ENCODE measurements at regions not wholly inside any gene's neighbourhood (a gene's known extent, or its start where the extent isn't known, plus 50 kb on each side); places are given as distances from the start of the nearest gene placed in this dataset.
A peak's percentile ranks its signal among the peaks of the same experiment; 100 is the strongest.

DNA sequence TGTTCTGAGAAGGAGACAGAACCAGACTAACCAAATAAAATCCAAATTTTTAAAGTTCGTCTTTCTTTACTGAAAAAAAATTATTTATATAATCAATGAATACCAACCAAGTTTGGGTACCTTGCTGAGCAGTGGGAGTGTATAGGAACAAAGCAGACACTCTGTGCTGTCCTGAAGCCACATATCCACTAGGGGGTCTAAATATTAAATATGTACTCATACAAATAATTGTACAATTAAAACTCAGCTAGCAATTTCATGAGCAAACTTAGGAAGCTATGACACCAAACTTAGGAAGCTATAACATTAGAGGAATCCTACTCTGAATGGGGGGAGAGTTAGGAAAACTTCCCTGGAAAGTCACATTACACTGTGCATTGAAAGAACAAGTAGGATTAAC is 582.0 kb upstream of the EPHA5 start:
- Histone ChIP-seq H3K4me1 (ENCODE audit: insufficient read depth, low read length, poor library complexity, severe bottlenecking) (no peaks in the 10 kb centered on the region), H3K4me2 (ENCODE audit: low read length) (no peak overlapping the region), H2AFZ (ENCODE audit: low read length) (no peak overlapping the region), H3K9me2 (ENCODE audit: insufficient read depth, low read length) (no peaks in the 10 kb centered on the region), H3K4me3 (ENCODE audit: low read depth, low read length, poor library complexity, severe bottlenecking) (no peak overlapping the region), H3K36me3 (ENCODE audit: insufficient read depth, low read length) (no peaks in the 10 kb centered on the region), H4K20me1 (ENCODE audit: insufficient read depth, low read length) (no peaks in the 10 kb centered on the region), H3K79me2 (ENCODE audit: insufficient read depth, low read depth, low read length) (no peaks in the 10 kb centered on the region), H3K9me3 (ENCODE audit: low read length) (no peaks in the 10 kb centered on the region), H3K27ac (ENCODE audit: low read depth, low read length, poor library complexity, severe bottlenecking) (no peak overlapping the region)
- ChIA-PET POLR2A (no interaction called here), CTCF (ENCODE audit: unreplicated experiment) (no interaction called here)
- BruUV-seq (replicated peaks), result no TSS peak
- no peak for TF ChIP-seq EZH2phosphoT487 (IDR thresholded peaks at IDR 0.05; ENCODE audit: borderline replicate concordance, low read depth, low read length)
- TF ChIP-seq, protein P1, sequence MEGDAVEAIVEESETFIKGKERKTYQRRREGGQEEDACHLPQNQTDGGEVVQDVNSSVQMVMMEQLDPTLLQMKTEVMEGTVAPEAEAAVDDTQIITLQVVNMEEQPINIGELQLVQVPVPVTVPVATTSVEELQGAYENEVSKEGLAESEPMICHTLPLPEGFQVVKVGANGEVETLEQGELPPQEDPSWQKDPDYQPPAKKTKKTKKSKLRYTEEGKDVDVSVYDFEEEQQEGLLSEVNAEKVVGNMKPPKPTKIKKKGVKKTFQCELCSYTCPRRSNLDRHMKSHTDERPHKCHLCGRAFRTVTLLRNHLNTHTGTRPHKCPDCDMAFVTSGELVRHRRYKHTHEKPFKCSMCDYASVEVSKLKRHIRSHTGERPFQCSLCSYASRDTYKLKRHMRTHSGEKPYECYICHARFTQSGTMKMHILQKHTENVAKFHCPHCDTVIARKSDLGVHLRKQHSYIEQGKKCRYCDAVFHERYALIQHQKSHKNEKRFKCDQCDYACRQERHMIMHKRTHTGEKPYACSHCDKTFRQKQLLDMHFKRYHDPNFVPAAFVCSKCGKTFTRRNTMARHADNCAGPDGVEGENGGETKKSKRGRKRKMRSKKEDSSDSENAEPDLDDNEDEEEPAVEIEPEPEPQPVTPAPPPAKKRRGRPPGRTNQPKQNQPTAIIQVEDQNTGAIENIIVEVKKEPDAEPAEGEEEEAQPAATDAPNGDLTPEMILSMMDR (conservative IDR thresholded peaks at IDR 0.05; ENCODE audit: low read length), result peak; percentile 38; the same call in 1 of the 2 replicates
- DNase-seq (ENCODE audit: low spot score), result no peak
- intact Hi-C loops (cut with micrococcal nuclease; ENCODE audit: unreplicated experiment), result no loop called here

DNA sequence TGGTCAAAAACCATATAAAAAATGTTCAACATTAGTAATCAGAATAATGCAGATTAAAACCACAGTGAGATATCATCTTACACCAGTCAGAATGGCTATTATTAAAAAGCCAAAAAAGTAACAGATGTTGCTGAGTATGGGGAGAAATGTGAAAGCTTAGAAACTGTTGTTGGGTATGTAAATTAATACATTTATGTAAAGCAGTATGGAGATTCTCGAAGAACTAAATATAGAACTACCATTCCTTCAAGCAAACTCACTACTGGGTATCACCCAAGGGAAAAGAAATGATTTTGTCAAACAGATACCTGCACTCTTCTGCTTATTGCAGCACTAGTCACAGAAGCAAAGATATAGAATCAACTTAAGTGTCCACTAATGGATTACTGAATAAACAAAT is 576.4 kb upstream of the EPHA5 start:
- no peaks in the 10 kb centered on the region for H4K20me1 ChIP-seq (ENCODE audit: insufficient read depth, low read length)
- BruUV-seq (replicated peaks), result no TSS peak
- H3K9me3 ChIP-seq (ENCODE audit: low read length), result no peaks in the 10 kb centered on the region
- H3K4me3 ChIP-seq (ENCODE audit: low read depth, low read length, poor library complexity, severe bottlenecking), result no peak overlapping the region
- TF ChIP-seq, protein P1 (conservative IDR thresholded peaks at IDR 0.05; ENCODE audit: low read length), result no peak
- POLR2A ChIA-PET, result no interaction called here
- no peaks in the 10 kb centered on the region for H3K79me2 ChIP-seq (ENCODE audit: insufficient read depth, low read depth, low read length)
- CTCF ChIA-PET (ENCODE audit: unreplicated experiment), result no interaction called here
- no peaks in the 10 kb centered on the region for H3K36me3 ChIP-seq (ENCODE audit: insufficient read depth, low read length)
- H3K4me1 ChIP-seq (ENCODE audit: insufficient read depth, low read length, poor library complexity, severe bottlenecking), result no peaks in the 10 kb centered on the region
- intact Hi-C loops (cut with micrococcal nuclease; ENCODE audit: unreplicated experiment), result no loop called here
- no peak overlapping the region for H3K4me2 ChIP-seq (ENCODE audit: low read length)
- DNase-seq (ENCODE audit: low spot score), result no peak
- H3K9me2 ChIP-seq (ENCODE audit: insufficient read depth, low read length), result no peaks in the 10 kb centered on the region
- no peak overlapping the region for H2AFZ ChIP-seq (ENCODE audit: low read length)
- no peak overlapping the region for H3K27ac ChIP-seq (ENCODE audit: low read depth, low read length, poor library complexity, severe bottlenecking)

DNA sequence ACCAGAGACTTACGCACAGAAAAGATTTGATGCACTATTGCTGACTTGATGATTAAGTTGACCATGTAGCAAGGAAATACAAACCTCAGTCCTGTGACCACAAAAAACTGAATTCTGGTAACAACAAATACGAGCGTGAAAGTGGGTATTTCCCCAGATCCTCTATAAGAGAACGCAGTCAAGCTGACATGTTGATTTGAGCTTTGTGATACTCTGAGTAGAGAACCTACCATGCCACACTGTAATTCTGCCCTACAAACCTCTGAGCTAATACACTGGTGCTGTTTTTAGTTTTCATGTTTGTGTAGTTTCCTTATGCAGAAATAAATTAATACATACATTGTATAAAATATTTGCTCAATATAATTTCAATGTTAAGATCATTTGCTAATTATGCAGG is 565.6 kb upstream of the EPHA5 start:
- ChIA-PET POLR2A (no interaction called here), CTCF (ENCODE audit: unreplicated experiment) (no interaction called here)
- DNase-seq (ENCODE audit: low spot score), result no peak
- intact Hi-C loops (cut with micrococcal nuclease; ENCODE audit: unreplicated experiment), result no loop called here
- H3K9me2 ChIP-seq (ENCODE audit: insufficient read depth, low read length), result no peaks in the 10 kb centered on the region
- H3K4me1 ChIP-seq (ENCODE audit: insufficient read depth, low read length, poor library complexity, severe bottlenecking), result no peaks in the 10 kb centered on the region
- H3K79me2 ChIP-seq (ENCODE audit: insufficient read depth, low read depth, low read length), result no peaks in the 10 kb centered on the region
- TF ChIP-seq EZH2phosphoT487 (IDR thresholded peaks at IDR 0.05; ENCODE audit: borderline replicate concordance, low read depth, low read length), result no peak
- TF ChIP-seq, protein P1 (conservative IDR thresholded peaks at IDR 0.05; ENCODE audit: low read length), result no peak
- H2AFZ ChIP-seq (ENCODE audit: low read length), result no peak overlapping the region
- H4K20me1 ChIP-seq (ENCODE audit: insufficient read depth, low read length), result no peaks in the 10 kb centered on the region
- no peaks in the 10 kb centered on the region for H3K9me3 ChIP-seq (ENCODE audit: low read length)
- no peak overlapping the region for H3K4me2 ChIP-seq (ENCODE audit: low read length)
- H3K36me3 ChIP-seq (ENCODE audit: insufficient read depth, low read length), result no peaks in the 10 kb centered on the region
- H3K4me3 ChIP-seq (ENCODE audit: low read depth, low read length, poor library complexity, severe bottlenecking), result no peak overlapping the region
- no TSS peak for BruUV-seq (replicated peaks)
- H3K27ac ChIP-seq (ENCODE audit: low read depth, low read length, poor library complexity, severe bottlenecking), result no peak overlapping the region

All from OCI-LY7 (cell line).